ENCODE measurements at regions not wholly inside any gene's neighbourhood (a gene's known extent, or its start where the extent isn't known, plus 50 kb on each side); places are given as distances from the start of the nearest gene placed in this dataset.

DNA sequence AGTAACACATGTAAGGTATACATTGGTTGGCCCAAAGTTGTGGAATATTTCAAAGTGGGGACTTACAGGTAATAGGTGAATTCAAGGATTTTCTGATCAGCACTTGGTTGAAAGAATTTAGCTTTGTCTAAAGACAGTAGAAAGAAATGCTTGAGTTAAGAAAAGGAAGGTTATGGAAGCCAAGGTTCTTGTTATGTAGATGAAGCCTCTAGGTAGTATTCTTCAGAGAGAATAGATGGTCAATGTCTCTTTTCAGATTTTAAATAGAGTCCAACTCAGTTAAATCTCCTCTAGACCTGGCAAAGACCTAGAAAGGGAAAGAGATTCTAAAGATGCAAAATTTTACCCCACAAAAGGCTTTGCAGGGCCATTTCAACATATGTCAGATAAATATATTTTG, 157.4 kb downstream of the ANKRD30B start:
- no peaks in the 10 kb centered on the region for H3K4me1 Mint-ChIP-seq
- H3K36me3 Mint-ChIP-seq: peaks cover 82% of the 10 kb centered on the region
- peaks cover 8% of the 10 kb centered on the region; the same call in 1 of the 2 replicates for H3K27me3 Mint-ChIP-seq (ENCODE audit: low read depth)
- TF ChIP-seq FOXP4 (CRISPR knock-in tag; IDR thresholded peaks at IDR 0.05) (no peak), USF1 (CRISPR knock-in tag; IDR thresholded peaks at IDR 0.05) (no peak), HMGXB4 (CRISPR knock-in tag; IDR thresholded peaks at IDR 0.05) (no peak), ZNF121 (CRISPR knock-in tag; IDR thresholded peaks at IDR 0.05) (no peak), KAT7 (CRISPR knock-in tag; IDR thresholded peaks at IDR 0.05; ENCODE audit: borderline replicate concordance) (no peak), ESRRA (CRISPR knock-in tag; IDR thresholded peaks at IDR 0.05; ENCODE audit: borderline replicate concordance) (no peak), HMGA2 (CRISPR knock-in tag; IDR thresholded peaks at IDR 0.05) (no peak), TEAD4 (CRISPR knock-in tag; IDR thresholded peaks at IDR 0.05) (no peak), SP1 (CRISPR knock-in tag; conservative IDR thresholded peaks at IDR 0.05) (no peak), NR2C2 (CRISPR knock-in tag; IDR thresholded peaks at IDR 0.05) (no peak), MXD4 (CRISPR knock-in tag; IDR thresholded peaks at IDR 0.05; ENCODE audit: borderline replicate concordance) (no peak)
- TF ChIP-seq, protein P1, sequence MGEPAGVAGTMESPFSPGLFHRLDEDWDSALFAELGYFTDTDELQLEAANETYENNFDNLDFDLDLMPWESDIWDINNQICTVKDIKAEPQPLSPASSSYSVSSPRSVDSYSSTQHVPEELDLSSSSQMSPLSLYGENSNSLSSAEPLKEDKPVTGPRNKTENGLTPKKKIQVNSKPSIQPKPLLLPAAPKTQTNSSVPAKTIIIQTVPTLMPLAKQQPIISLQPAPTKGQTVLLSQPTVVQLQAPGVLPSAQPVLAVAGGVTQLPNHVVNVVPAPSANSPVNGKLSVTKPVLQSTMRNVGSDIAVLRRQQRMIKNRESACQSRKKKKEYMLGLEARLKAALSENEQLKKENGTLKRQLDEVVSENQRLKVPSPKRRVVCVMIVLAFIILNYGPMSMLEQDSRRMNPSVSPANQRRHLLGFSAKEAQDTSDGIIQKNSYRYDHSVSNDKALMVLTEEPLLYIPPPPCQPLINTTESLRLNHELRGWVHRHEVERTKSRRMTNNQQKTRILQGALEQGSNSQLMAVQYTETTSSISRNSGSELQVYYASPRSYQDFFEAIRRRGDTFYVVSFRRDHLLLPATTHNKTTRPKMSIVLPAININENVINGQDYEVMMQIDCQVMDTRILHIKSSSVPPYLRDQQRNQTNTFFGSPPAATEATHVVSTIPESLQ (CRISPR knock-in tag; IDR thresholded peaks at IDR 0.05): no peak
- TF ChIP-seq, protein P2, sequence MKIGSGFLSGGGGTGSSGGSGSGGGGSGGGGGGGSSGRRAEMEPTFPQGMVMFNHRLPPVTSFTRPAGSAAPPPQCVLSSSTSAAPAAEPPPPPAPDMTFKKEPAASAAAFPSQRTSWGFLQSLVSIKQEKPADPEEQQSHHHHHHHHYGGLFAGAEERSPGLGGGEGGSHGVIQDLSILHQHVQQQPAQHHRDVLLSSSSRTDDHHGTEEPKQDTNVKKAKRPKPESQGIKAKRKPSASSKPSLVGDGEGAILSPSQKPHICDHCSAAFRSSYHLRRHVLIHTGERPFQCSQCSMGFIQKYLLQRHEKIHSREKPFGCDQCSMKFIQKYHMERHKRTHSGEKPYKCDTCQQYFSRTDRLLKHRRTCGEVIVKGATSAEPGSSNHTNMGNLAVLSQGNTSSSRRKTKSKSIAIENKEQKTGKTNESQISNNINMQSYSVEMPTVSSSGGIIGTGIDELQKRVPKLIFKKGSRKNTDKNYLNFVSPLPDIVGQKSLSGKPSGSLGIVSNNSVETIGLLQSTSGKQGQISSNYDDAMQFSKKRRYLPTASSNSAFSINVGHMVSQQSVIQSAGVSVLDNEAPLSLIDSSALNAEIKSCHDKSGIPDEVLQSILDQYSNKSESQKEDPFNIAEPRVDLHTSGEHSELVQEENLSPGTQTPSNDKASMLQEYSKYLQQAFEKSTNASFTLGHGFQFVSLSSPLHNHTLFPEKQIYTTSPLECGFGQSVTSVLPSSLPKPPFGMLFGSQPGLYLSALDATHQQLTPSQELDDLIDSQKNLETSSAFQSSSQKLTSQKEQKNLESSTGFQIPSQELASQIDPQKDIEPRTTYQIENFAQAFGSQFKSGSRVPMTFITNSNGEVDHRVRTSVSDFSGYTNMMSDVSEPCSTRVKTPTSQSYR (CRISPR knock-in tag; IDR thresholded peaks at IDR 0.05): no peak
- TF ChIP-seq, protein P3, sequence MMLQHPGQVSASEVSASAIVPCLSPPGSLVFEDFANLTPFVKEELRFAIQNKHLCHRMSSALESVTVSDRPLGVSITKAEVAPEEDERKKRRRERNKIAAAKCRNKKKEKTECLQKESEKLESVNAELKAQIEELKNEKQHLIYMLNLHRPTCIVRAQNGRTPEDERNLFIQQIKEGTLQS (CRISPR knock-in tag; conservative IDR thresholded peaks at IDR 0.05): no peak
- CTCF ChIA-PET: no interaction called here
- H3K9me3 Mint-ChIP-seq: peaks cover 81% of the 10 kb centered on the region
- POLR2A ChIA-PET: no interaction called here
- DNase-seq (ENCODE audit: low spot score) (no peak), ATAC-seq (no peak)
- H3K4me3 Mint-ChIP-seq: no peak overlapping the region
- no peak overlapping the region for H3K27ac Mint-ChIP-seq

DNA sequence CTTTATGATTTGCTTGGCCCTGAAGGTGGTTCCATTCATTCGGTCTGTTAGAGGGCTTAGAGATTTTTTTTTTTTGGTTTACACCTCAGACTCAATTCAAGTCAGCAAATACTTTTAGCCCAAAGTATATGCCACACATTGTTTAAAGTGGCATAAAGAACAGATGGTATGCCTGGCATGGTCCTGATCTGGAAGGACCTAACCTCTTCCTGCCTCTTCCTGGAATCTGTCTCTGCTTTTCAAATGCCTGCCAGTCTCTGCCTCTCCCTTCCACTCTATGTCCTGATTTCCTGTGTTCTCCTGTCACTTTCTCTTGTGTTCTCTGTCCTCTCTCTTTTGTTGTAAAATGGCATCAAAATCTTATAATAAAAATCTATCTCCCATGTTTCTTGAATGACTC, 158.0 kb downstream of the ANKRD30B start:
- CTCF ChIA-PET: no interaction called here
- H3K27ac Mint-ChIP-seq: no peak overlapping the region
- H3K4me1 Mint-ChIP-seq: no peaks in the 10 kb centered on the region
- H3K27me3 Mint-ChIP-seq (ENCODE audit: low read depth): peaks cover 8% of the 10 kb centered on the region; the same call in 1 of the 2 replicates
- H3K9me3 Mint-ChIP-seq: peaks cover 82% of the 10 kb centered on the region
- ATAC-seq (no peak), DNase-seq (ENCODE audit: low spot score) (no peak)
- POLR2A ChIA-PET: no interaction called here
- H3K36me3 Mint-ChIP-seq: peaks cover 81% of the 10 kb centered on the region
- H3K4me3 Mint-ChIP-seq: no peak overlapping the region
- no peak for TF ChIP-seq EMX1 (CRISPR knock-in tag; IDR thresholded peaks at IDR 0.05)
- no peak for TF ChIP-seq MXD4 (CRISPR knock-in tag; IDR thresholded peaks at IDR 0.05; ENCODE audit: borderline replicate concordance)
- no peak for TF ChIP-seq ZNF219 (CRISPR knock-in tag; IDR thresholded peaks at IDR 0.05; ENCODE audit: borderline replicate concordance)
- no peak for TF ChIP-seq USF1 (CRISPR knock-in tag; IDR thresholded peaks at IDR 0.05)
- TF ChIP-seq E2F1 (CRISPR knock-in tag; IDR thresholded peaks at IDR 0.05): no peak
- TF ChIP-seq FOXK1 (CRISPR knock-in tag; IDR thresholded peaks at IDR 0.05): no peak
- TF ChIP-seq NFATC4 (CRISPR knock-in tag; IDR thresholded peaks at IDR 0.05): no peak
- TF ChIP-seq HMGXB4 (CRISPR knock-in tag; IDR thresholded peaks at IDR 0.05): no peak

Data from WTC11 (cell line).